Uterus (tissue), 3 donors: ENCODE measurements at regions not wholly inside any gene's neighbourhood (a gene's known extent, or its start where the extent isn't known, plus 50 kb on each side); places are given as distances from the start of the nearest gene placed in this dataset.

Experiments used
- DNase-seq, 2 donors: peaks; one replicate each; pipeline ENCODE4 v3.0.0-alpha.2; 2019 to 2020
- H3K27ac ChIP-seq, 2 donors: fragments of 200-600 bp; sonication (generic); 1 replicate in 1 of 2; 2 replicates in 1 of 2; pipeline ENCODE4 v1.5.1; 2016 to 2018
- H3K27me3 ChIP-seq, 2 donors: fragments of 200-600 bp; sonication (generic); one replicate each; pipeline ENCODE4 v1.5.1; 2018 to 2019; ENCODE audit warnings: control low read depth in 1 of 2
- H3K36me3 ChIP-seq, 2 donors: fragments of 200-600 bp; sonication (generic); one replicate each; pipeline ENCODE4 v1.5.1; 2019; ENCODE audit warnings: control low read depth in 1 of 2
- H3K4me1 ChIP-seq, 2 donors: fragments of 200-600 bp; sonication (generic); one replicate each; pipeline ENCODE4 v1.5.1; 2018 to 2019; ENCODE audit warnings: control low read depth in 1 of 2
- H3K4me3 ChIP-seq, 2 donors: fragments of 200-600 bp; sonication (generic); 1 replicate in 1 of 2; 2 replicates in 1 of 2; pipeline ENCODE4 v1.5.1; 2018 to 2019; ENCODE audit warnings: mild to moderate bottlenecking in 1 of 2
- H3K9me3 ChIP-seq, 2 donors: fragments of 200-600 bp; sonication (generic); one replicate each; pipeline ENCODE4 v1.5.1; 2019; ENCODE audit warnings: control low read depth in 1 of 2
- CTCF ChIP-seq, 4 experiments: fragments of 200-600 bp in 2 of 4; fragments of 450-650 bp in 2 of 4; sonication (generic) in 2 of 4; IDR thresholded peaks; one replicate each; pipeline ENCODE4 v1.5.1; 2016 to 2019; ENCODE audit warnings: antibody characterized with exemption in 4 of 4, mild to moderate bottlenecking in 2 of 4, moderate library complexity in 1 of 4
- POLR2A ChIP-seq, 2 donors: fragments of 450-650 bp; IDR thresholded peaks; one replicate each; pipeline ENCODE4 v1.6.1; 2016; ENCODE audit warnings: antibody characterized with exemption in 2 of 2, mild to moderate bottlenecking in 1 of 2, moderate library complexity in 1 of 2
- intact Hi-C: fragments of 100-400 bp; cut with DNase I; formaldehyde crosslinking; loops from one replicate; pipeline ENCODE4 v1.15.1; 2023; ENCODE audit warnings: low total_unique reads
- donor health status: DM: yes; HTN: yes; CAD: no.

- intact Hi-C loops, result no loop called here
- no peak for DNase-seq
Measured at GRCh38 chr3:78165876-78166275, 1126.0 kb downstream of the ROBO2 start.

GRCh38 chr3:78174821-78175220 is 1134.9 kb downstream of the ROBO2 start:
- H3K27me3 ChIP-seq, result no peaks in the 10 kb centered on the region
- intact Hi-C loops, result no loop called here
- no peaks in the 10 kb centered on the region for H3K9me3 ChIP-seq
- H3K4me1 ChIP-seq, result no peaks in the 10 kb centered on the region
- no peak overlapping the region for H3K27ac ChIP-seq
- H3K4me3 ChIP-seq, result no peak overlapping the region
- no peak for DNase-seq
- no peak for TF ChIP-seq CTCF (IDR thresholded peaks at IDR 0.05)
- TF ChIP-seq POLR2A (IDR thresholded peaks at IDR 0.05), result no peak
- no peaks in the 10 kb centered on the region for H3K36me3 ChIP-seq

More at GRCh38 chr3:78165876-78166275, 1126.0 kb downstream of the ROBO2 start:
- Histone ChIP-seq H3K9me3 (no peaks in the 10 kb centered on the region), H3K27me3 (no peaks in the 10 kb centered on the region), H3K27ac (no peak overlapping the region), H3K36me3 (no peaks in the 10 kb centered on the region), H3K4me1 (no peaks in the 10 kb centered on the region), H3K4me3 (no peak overlapping the region)
- TF ChIP-seq POLR2A (IDR thresholded peaks at IDR 0.05) (no peak), CTCF (IDR thresholded peaks at IDR 0.05) (no peak)

GRCh38 chr3:78176869-78177268 is 1137.0 kb downstream of the ROBO2 start:
- Histone ChIP-seq H3K9me3 (no peaks in the 10 kb centered on the region), H3K27me3 (no peaks in the 10 kb centered on the region), H3K4me3 (no peak overlapping the region), H3K27ac (no peak overlapping the region), H3K36me3 (no peaks in the 10 kb centered on the region), H3K4me1 (no peaks in the 10 kb centered on the region)
- no peak for DNase-seq
- TF ChIP-seq POLR2A (IDR thresholded peaks at IDR 0.05) (no peak), CTCF (IDR thresholded peaks at IDR 0.05) (no peak)
- intact Hi-C loops, result no loop called here

- H3K9me3 ChIP-seq, result no peaks in the 10 kb centered on the region
- H3K27ac ChIP-seq, result no peak overlapping the region
- H3K36me3 ChIP-seq, result no peaks in the 10 kb centered on the region
- intact Hi-C loops, result no loop called here
- TF ChIP-seq CTCF (IDR thresholded peaks at IDR 0.05), result no peak
- no peak for TF ChIP-seq POLR2A (IDR thresholded peaks at IDR 0.05)
- DNase-seq, result no peak
- H3K4me1 ChIP-seq, result no peaks in the 10 kb centered on the region
- no peak overlapping the region for H3K4me3 ChIP-seq
- no peaks in the 10 kb centered on the region for H3K27me3 ChIP-seq
Measured at GRCh38 chr3:78177780-78178179, 1137.9 kb downstream of the ROBO2 start.

- intact Hi-C loops, result no loop called here
- H3K9me3 ChIP-seq, result no peaks in the 10 kb centered on the region
Measured at GRCh38 chr3:78178209-78178608, 1138.3 kb downstream of the ROBO2 start.

More at GRCh38 chr3:78178209-78178608, 1138.3 kb downstream of the ROBO2 start:
- Histone ChIP-seq H3K27ac (no peak overlapping the region), H3K36me3 (no peaks in the 10 kb centered on the region), H3K27me3 (no peaks in the 10 kb centered on the region), H3K4me3 (no peak overlapping the region), H3K4me1 (no peaks in the 10 kb centered on the region)
- TF ChIP-seq CTCF (IDR thresholded peaks at IDR 0.05), result no peak
- no peak for TF ChIP-seq POLR2A (IDR thresholded peaks at IDR 0.05)
- DNase-seq, result no peak
